SK-N-SH treated with all-trans-retinoic acid at 6 μM for 48 hours (cell line): ENCODE measurements at regions not wholly inside any gene's neighbourhood (a gene's known extent, or its start where the extent isn't known, plus 50 kb on each side); places are given as distances from the start of the nearest gene placed in this dataset.

Experiments used
- ARNTL ChIP-seq: fragments of 450-650 bp; formaldehyde crosslinking; IDR thresholded peaks from 2 replicates; pipeline ENCODE4 v1.5.0; 2020; ENCODE audit warnings: low read depth, mild to moderate bottlenecking, moderate library complexity, borderline replicate concordance
- CREB5 ChIP-seq: fragments of 250-450 bp; sonication (Bioruptor Pico); IDR thresholded peaks from 2 replicates; pipeline ENCODE4 v1.5.1; 2020; ENCODE audit warnings: low read depth, mild to moderate bottlenecking, moderate library complexity
- CSRNP3 ChIP-seq: fragments of 250-450 bp; sonication (Bioruptor Pico); IDR thresholded peaks from 2 replicates; pipeline ENCODE4 v1.5.1; 2021; ENCODE audit warnings: mild to moderate bottlenecking, moderate library complexity
- OSR1 ChIP-seq: fragments of 250-450 bp; sonication (Bioruptor Pico); IDR thresholded peaks from 2 replicates; pipeline ENCODE4 v1.8.0; 2022; ENCODE audit warnings: moderate library complexity, mild to moderate bottlenecking, inconsistent platforms
- PATZ1 ChIP-seq: fragments of 250-450 bp; sonication (Bioruptor Pico); IDR thresholded peaks from 2 replicates; pipeline ENCODE4 v1.8.0; 2020; ENCODE audit warnings: mild to moderate bottlenecking, moderate library complexity, borderline replicate concordance
- POU6F1 ChIP-seq: fragments of 250-450 bp; sonication (Bioruptor Pico); IDR thresholded peaks from 2 replicates; pipeline ENCODE4 v1.8.0; 2021; ENCODE audit warnings: low read depth, mild to moderate bottlenecking, moderate library complexity, borderline replicate concordance
- PPARA ChIP-seq: fragments of 250-450 bp; sonication (Bioruptor Pico); IDR thresholded peaks from 2 replicates; pipeline ENCODE4 v1.5.0; 2020; ENCODE audit warnings: mild to moderate bottlenecking, borderline replicate concordance
- RARB ChIP-seq: fragments of 250-450 bp; sonication (Bioruptor Pico); IDR thresholded peaks from 2 replicates; pipeline ENCODE4 v1.8.0; 2021; ENCODE audit warnings: mild to moderate bottlenecking, moderate library complexity
- SNAI2 ChIP-seq: fragments of 250-450 bp; sonication (Bioruptor Pico); IDR thresholded peaks from 2 replicates; pipeline ENCODE4 v1.5.0; 2020; ENCODE audit warnings: mild to moderate bottlenecking, moderate library complexity
- TCF4 ChIP-seq: fragments of 250-450 bp; sonication (Bioruptor Pico); IDR thresholded peaks from 2 replicates; pipeline ENCODE4 v1.8.0; 2021; ENCODE audit warnings: mild to moderate bottlenecking, moderate library complexity, borderline replicate concordance
- TOX ChIP-seq: fragments of 250-450 bp; sonication (Bioruptor Pico); IDR thresholded peaks from 2 replicates; pipeline ENCODE4 v1.8.0; 2021; ENCODE audit warnings: mild to moderate bottlenecking, moderate library complexity, borderline replicate concordance
- TSHZ2 ChIP-seq: fragments of 250-450 bp; sonication (Bioruptor Pico); IDR thresholded peaks from 2 replicates; pipeline ENCODE4 v1.5.0; 2020; ENCODE audit warnings: mild to moderate bottlenecking, moderate library complexity
- ZFP30 ChIP-seq: fragments of 450-650 bp; formaldehyde crosslinking; IDR thresholded peaks from 2 replicates; pipeline ENCODE4 v1.5.0; 2022; ENCODE audit warnings: mild to moderate bottlenecking, moderate library complexity

- no peak for TF ChIP-seq PATZ1 (CRISPR knock-in tag)
- TF ChIP-seq OSR1 (CRISPR knock-in tag) = no peak
- no peak for TF ChIP-seq CREB5 (CRISPR knock-in tag)
- no peak for TF ChIP-seq ARNTL (CRISPR knock-in tag)
- no peak for TF ChIP-seq ZFP30
- no peak for TF ChIP-seq SNAI2 (CRISPR knock-in tag)
- no peak for TF ChIP-seq PPARA (CRISPR knock-in tag)
- no peak for TF ChIP-seq CSRNP3 (CRISPR knock-in tag)
- TF ChIP-seq TOX (CRISPR knock-in tag) = no peak
- TF ChIP-seq TSHZ2 (CRISPR knock-in tag) = no peak
- no peak for TF ChIP-seq TCF4 (CRISPR knock-in tag)
- no peak for TF ChIP-seq POU6F1 (CRISPR knock-in tag)
- no peak for TF ChIP-seq RARB
Observed at GRCh38 chr14:30443368-30444007, 115.5 kb upstream of the G2E3 start.
